Eye (tissue), 1 donor: ENCODE measurements at regions not wholly inside any gene's neighbourhood (a gene's known extent, or its start where the extent isn't known, plus 50 kb on each side); places are given as distances from the start of the nearest gene placed in this dataset.
"Not testable (repeated sequence)": the region's sequence is repeated elsewhere in the genome, so short reads cannot be mapped to it uniquely, and the experiment has no call there.

Source experiments
- DNase-seq: peaks from one replicate; pipeline ENCODE4 v3.0.0-alpha.2; 2015

GRCh38 chr12:3424796-3425195 is 66.2 kb upstream of the PRMT8 start:
- DNase-seq: not testable (repeated sequence)

GRCh38 chr12:3427956-3428355 is 63.0 kb upstream of the PRMT8 start:
- DNase-seq: no peak

- DNase-seq: no peak
Measured at GRCh38 chr12:3428631-3429030, 62.4 kb upstream of the PRMT8 start.

- DNase-seq: not testable (repeated sequence)
Measured at GRCh38 chr12:3429523-3429922, 61.5 kb upstream of the PRMT8 start.

GRCh38 chr12:3431686-3432085 is 59.3 kb upstream of the PRMT8 start:
- DNase-seq: no peak

- DNase-seq: no peak
Measured at GRCh38 chr12:3432176-3432742, 58.7 kb upstream of the PRMT8 start.

GRCh38 chr12:3432868-3433267 is 58.1 kb upstream of the PRMT8 start:
- DNase-seq: no peak

GRCh38 chr12:3436461-3437065 is 54.4 kb upstream of the PRMT8 start:
- no peak for DNase-seq

- no peak for DNase-seq
Measured at GRCh38 chr12:3437986-3438385, 53.0 kb upstream of the PRMT8 start.

GRCh38 chr12:3438401-3438800 is 52.6 kb upstream of the PRMT8 start:
- DNase-seq: no peak
